ENCODE measurements at regions not wholly inside any gene's neighbourhood (a gene's known extent, or its start where the extent isn't known, plus 50 kb on each side); places are given as distances from the start of the nearest gene placed in this dataset.

DNA sequence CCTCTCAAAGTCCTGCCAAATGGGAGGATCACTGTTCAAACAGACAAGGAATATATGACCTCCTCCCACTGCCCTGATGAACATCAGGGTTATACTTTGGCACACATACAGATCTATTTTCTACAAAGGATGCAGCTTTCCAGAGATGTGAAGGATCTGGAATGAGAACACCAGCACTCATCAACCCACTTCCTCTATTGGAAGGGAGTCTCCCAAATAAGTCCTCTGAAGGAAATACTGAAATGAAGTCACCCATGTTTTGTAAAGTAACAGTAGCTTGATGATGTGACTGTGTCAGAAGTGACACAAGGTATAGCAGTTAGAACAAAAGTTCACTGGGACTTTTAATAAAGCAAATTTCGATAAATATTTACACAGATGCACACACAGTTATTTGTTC is 104.9 kb downstream of the OGFRL1 start:
- TF ChIP-seq, protein P1, sequence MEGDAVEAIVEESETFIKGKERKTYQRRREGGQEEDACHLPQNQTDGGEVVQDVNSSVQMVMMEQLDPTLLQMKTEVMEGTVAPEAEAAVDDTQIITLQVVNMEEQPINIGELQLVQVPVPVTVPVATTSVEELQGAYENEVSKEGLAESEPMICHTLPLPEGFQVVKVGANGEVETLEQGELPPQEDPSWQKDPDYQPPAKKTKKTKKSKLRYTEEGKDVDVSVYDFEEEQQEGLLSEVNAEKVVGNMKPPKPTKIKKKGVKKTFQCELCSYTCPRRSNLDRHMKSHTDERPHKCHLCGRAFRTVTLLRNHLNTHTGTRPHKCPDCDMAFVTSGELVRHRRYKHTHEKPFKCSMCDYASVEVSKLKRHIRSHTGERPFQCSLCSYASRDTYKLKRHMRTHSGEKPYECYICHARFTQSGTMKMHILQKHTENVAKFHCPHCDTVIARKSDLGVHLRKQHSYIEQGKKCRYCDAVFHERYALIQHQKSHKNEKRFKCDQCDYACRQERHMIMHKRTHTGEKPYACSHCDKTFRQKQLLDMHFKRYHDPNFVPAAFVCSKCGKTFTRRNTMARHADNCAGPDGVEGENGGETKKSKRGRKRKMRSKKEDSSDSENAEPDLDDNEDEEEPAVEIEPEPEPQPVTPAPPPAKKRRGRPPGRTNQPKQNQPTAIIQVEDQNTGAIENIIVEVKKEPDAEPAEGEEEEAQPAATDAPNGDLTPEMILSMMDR (IDR thresholded peaks at IDR 0.05) = no peak
- no peak for TF ChIP-seq POLR2A (IDR thresholded peaks at IDR 0.05)
